Muscle layer of colon (tissue), 2 donors: ENCODE measurements at regions not wholly inside any gene's neighbourhood (a gene's known extent, or its start where the extent isn't known, plus 50 kb on each side); places are given as distances from the start of the nearest gene placed in this dataset.

ENCODE experiments used
- H3K27ac ChIP-seq: one replicate; pipeline ENCODE4 v1.7.0; 2013; ENCODE audit warnings: low read depth, mild to moderate bottlenecking, low read length, moderate library complexity
- H3K27me3 ChIP-seq, 2 donors: one replicate each; pipeline ENCODE4 v1.7.0; 2013; ENCODE audit warnings: low read length in 2 of 2, mild to moderate bottlenecking in 2 of 2; ENCODE audit not compliant: insufficient read depth in 2 of 2, control insufficient read depth in 1 of 2
- H3K36me3 ChIP-seq: one replicate; pipeline ENCODE4 v1.7.0; 2013; ENCODE audit warnings: mild to moderate bottlenecking, low read length; ENCODE audit not compliant: insufficient read depth
- H3K4me1 ChIP-seq: one replicate; pipeline ENCODE4 v1.7.0; 2013; ENCODE audit warnings: mild to moderate bottlenecking, low read length; ENCODE audit not compliant: insufficient read depth
- H3K4me3 ChIP-seq, 2 donors: one replicate each; pipeline ENCODE4 v1.7.0; 2013; ENCODE audit warnings: low read length in 2 of 2, low read depth in 1 of 2, mild to moderate bottlenecking in 1 of 2, moderate library complexity in 1 of 2
- H3K9ac ChIP-seq: one replicate; pipeline ENCODE4 v1.7.0; 2013; ENCODE audit warnings: low read length
- H3K9me3 ChIP-seq: one replicate; pipeline ENCODE4 v1.7.0; 2013; ENCODE audit warnings: mild to moderate bottlenecking, low read length
- donor health status: abdominal sarcoma.
- donor health status: Adenocarcinoma of cecum.

GRCh38 chrX:39981946-39982345 lies 115.8 kb downstream of the BCOR start:
- H3K9me3 ChIP-seq = no peaks in the 10 kb centered on the region
- H3K36me3 ChIP-seq = no peaks in the 10 kb centered on the region
- no peak overlapping the region for H3K27ac ChIP-seq
- H3K4me3 ChIP-seq = no peak overlapping the region
- H3K4me1 ChIP-seq = peaks cover 9% of the 10 kb centered on the region
- H3K27me3 ChIP-seq = no peaks in the 10 kb centered on the region
- no peak overlapping the region for H3K9ac ChIP-seq

GRCh38 chrX:39982948-39983347 lies 114.8 kb downstream of the BCOR start:
- H3K27ac ChIP-seq = no peak overlapping the region
- H3K9me3 ChIP-seq = no peaks in the 10 kb centered on the region
- H3K9ac ChIP-seq = no peak overlapping the region
- no peaks in the 10 kb centered on the region for H3K36me3 ChIP-seq
- no peaks in the 10 kb centered on the region for H3K27me3 ChIP-seq
- H3K4me3 ChIP-seq = no peak overlapping the region
- peaks cover 9% of the 10 kb centered on the region for H3K4me1 ChIP-seq

- Histone ChIP-seq H3K4me1 (peaks cover 9% of the 10 kb centered on the region), H3K4me3 (no peak overlapping the region), H3K27me3 (no peaks in the 10 kb centered on the region), H3K9ac (no peak overlapping the region), H3K9me3 (no peaks in the 10 kb centered on the region), H3K27ac (no peak overlapping the region), H3K36me3 (no peaks in the 10 kb centered on the region)
Measured at GRCh38 chrX:39983715-39984114, 114.0 kb downstream of the BCOR start.

GRCh38 chrX:39984191-39984956 lies 113.4 kb downstream of the BCOR start:
- Histone ChIP-seq H3K4me3 (peak overlapping the region in 1 of 2 donors; percentile 6), H3K9me3 (no peaks in the 10 kb centered on the region), H3K27ac (no peak overlapping the region), H3K27me3 (no peaks in the 10 kb centered on the region), H3K4me1 (peaks cover 9% of the 10 kb centered on the region), H3K9ac (no peak overlapping the region), H3K36me3 (no peaks in the 10 kb centered on the region)

- Histone ChIP-seq H3K27ac (no peak overlapping the region), H3K9me3 (no peaks in the 10 kb centered on the region), H3K9ac (no peak overlapping the region), H3K36me3 (no peaks in the 10 kb centered on the region), H3K4me1 (peaks cover 9% of the 10 kb centered on the region), H3K4me3 (no peak overlapping the region), H3K27me3 (no peaks in the 10 kb centered on the region)
Measured at GRCh38 chrX:39985071-39985470, 112.7 kb downstream of the BCOR start.

- no peak overlapping the region for H3K4me3 ChIP-seq
- H3K9me3 ChIP-seq = no peaks in the 10 kb centered on the region
- no peaks in the 10 kb centered on the region for H3K27me3 ChIP-seq
Measured at GRCh38 chrX:39985551-39985950, 112.2 kb downstream of the BCOR start.

GRCh38 chrX:39988496-39988895 lies 109.3 kb downstream of the BCOR start:
- Histone ChIP-seq H3K4me1 (peaks cover 9% of the 10 kb centered on the region), H3K27ac (no peak overlapping the region), H3K4me3 (no peak overlapping the region), H3K36me3 (no peaks in the 10 kb centered on the region), H3K9ac (no peak overlapping the region), H3K27me3 (no peaks in the 10 kb centered on the region), H3K9me3 (no peaks in the 10 kb centered on the region)

More at GRCh38 chrX:39985551-39985950, 112.2 kb downstream of the BCOR start:
- Histone ChIP-seq H3K27ac (no peak overlapping the region), H3K9ac (no peak overlapping the region), H3K36me3 (no peaks in the 10 kb centered on the region), H3K4me1 (peaks cover 9% of the 10 kb centered on the region)

GRCh38 chrX:39990388-39990787 lies 107.4 kb downstream of the BCOR start:
- no peak overlapping the region for H3K4me3 ChIP-seq
- no peaks in the 10 kb centered on the region for H3K9me3 ChIP-seq
- no peak overlapping the region for H3K9ac ChIP-seq
- no peaks in the 10 kb centered on the region for H3K27me3 ChIP-seq
- no peaks in the 10 kb centered on the region for H3K36me3 ChIP-seq
- no peaks in the 10 kb centered on the region for H3K4me1 ChIP-seq
- H3K27ac ChIP-seq = no peak overlapping the region

GRCh38 chrX:39992300-39992699 lies 105.5 kb downstream of the BCOR start:
- H3K9ac ChIP-seq = no peak overlapping the region
- H3K36me3 ChIP-seq = no peaks in the 10 kb centered on the region
- H3K27me3 ChIP-seq = no peaks in the 10 kb centered on the region
- no peak overlapping the region for H3K27ac ChIP-seq
- no peak overlapping the region for H3K4me3 ChIP-seq
- H3K9me3 ChIP-seq = no peaks in the 10 kb centered on the region
- H3K4me1 ChIP-seq = no peaks in the 10 kb centered on the region

GRCh38 chrX:39995457-39995856 lies 102.3 kb downstream of the BCOR start:
- no peaks in the 10 kb centered on the region for H3K4me1 ChIP-seq
- H3K27ac ChIP-seq = no peak overlapping the region
- no peak overlapping the region for H3K4me3 ChIP-seq
- no peak overlapping the region for H3K9ac ChIP-seq
- no peaks in the 10 kb centered on the region for H3K9me3 ChIP-seq
- H3K36me3 ChIP-seq = no peaks in the 10 kb centered on the region
- H3K27me3 ChIP-seq = no peaks in the 10 kb centered on the region

GRCh38 chrX:39996536-39996935 lies 101.2 kb downstream of the BCOR start:
- no peak overlapping the region for H3K27ac ChIP-seq
- no peaks in the 10 kb centered on the region for H3K4me1 ChIP-seq

More at GRCh38 chrX:39996536-39996935, 101.2 kb downstream of the BCOR start:
- H3K4me3 ChIP-seq = no peak overlapping the region
- no peaks in the 10 kb centered on the region for H3K27me3 ChIP-seq
- H3K9ac ChIP-seq = no peak overlapping the region
- no peaks in the 10 kb centered on the region for H3K9me3 ChIP-seq
- H3K36me3 ChIP-seq = no peaks in the 10 kb centered on the region
